Esophagus muscularis mucosa (tissue), 4 donors: ENCODE measurements at regions not wholly inside any gene's neighbourhood (a gene's known extent, or its start where the extent isn't known, plus 50 kb on each side); places are given as distances from the start of the nearest gene placed in this dataset.

Experiments
- DNase-seq: peaks from one replicate; pipeline ENCODE4 v3.0.0-alpha.2; 2017; ENCODE audit errors: extremely low spot score
- H3K27ac ChIP-seq, 4 donors: fragments of 200-600 bp; sonication (generic); replicated peaks in 1 of 4; 1 replicate in 3 of 4; 2 replicates in 1 of 4; pipeline ENCODE4 v1.5.1; 2016 to 2019; ENCODE audit warnings: mild to moderate bottlenecking in 1 of 4
- H3K27me3 ChIP-seq, 4 donors: fragments of 200-600 bp; sonication (generic); one replicate each; pipeline versions ENCODE4 v1.5.1 to v1.6.0; 2016 to 2019
- H3K36me3 ChIP-seq, 4 donors: fragments of 200-600 bp; sonication (generic); one replicate each; pipeline ENCODE4 v1.5.1; 2016 to 2019
- H3K4me1 ChIP-seq, 4 donors: fragments of 200-600 bp; sonication (generic); one replicate each; pipeline ENCODE4 v1.5.1; 2016 to 2019
- H3K4me3 ChIP-seq, 4 donors: fragments of 200-600 bp; sonication (generic); 1 replicate in 2 of 4; 2 replicates in 2 of 4; pipeline ENCODE4 v1.5.1; 2016 to 2019; ENCODE audit warnings: mild to moderate bottlenecking in 4 of 4, moderate library complexity in 1 of 4
- H3K9me3 ChIP-seq, 4 donors: fragments of 200-600 bp; sonication (generic); 1 replicate in 3 of 4; 2 replicates in 1 of 4; pipeline ENCODE4 v1.5.1; 2016 to 2019
- CTCF ChIP-seq, 3 experiments: fragments of 200-600 bp in 2 of 3; fragments of 450-650 bp in 1 of 3; sonication (generic) in 2 of 3; IDR thresholded peaks; one replicate each; pipeline ENCODE4 v1.5.1; 2017 to 2019; ENCODE audit warnings: antibody characterized with exemption in 3 of 3, mild to moderate bottlenecking in 2 of 3, moderate library complexity in 1 of 3
- EP300 ChIP-seq: sonication (generic); formaldehyde crosslinking; IDR thresholded peaks from one replicate; pipeline ENCODE4 v1.6.1; 2017; ENCODE audit warnings: antibody characterized with exemption
- POLR2A ChIP-seq: fragments of 450-650 bp; IDR thresholded peaks from one replicate; pipeline ENCODE4 v1.6.1; 2017; ENCODE audit warnings: antibody characterized with exemption, moderate library complexity, mild to moderate bottlenecking, low read depth
- POLR2AphosphoS5 ChIP-seq, 2 donors: sonication (generic); formaldehyde crosslinking; IDR thresholded peaks; one replicate each; pipeline ENCODE4 v1.6.1; 2017; ENCODE audit warnings: antibody characterized with exemption in 2 of 2
- WGBS: methylation state at CpG from one replicate; pipeline ENCODE4 v1.1.5; 2018; 5-methylcytosine and 5-hydroxymethylcytosine counted together
- intact Hi-C: fragments of 100-400 bp; cut with DNase I; formaldehyde crosslinking; loops from one replicate; pipeline ENCODE4 v1.15.1; 2023

- H3K4me3 ChIP-seq, result no peak overlapping the region
- TF ChIP-seq POLR2A (no peak), CTCF (IDR thresholded peaks at IDR 0.05) (no peak), POLR2AphosphoS5 (IDR thresholded peaks at IDR 0.05) (no peak), EP300 (no peak)
- peaks cover 0 to 9% (median 0%) of the 10 kb centered on the region in 4 donors for H3K4me1 ChIP-seq
- H3K36me3 ChIP-seq, result no peaks in the 10 kb centered on the region
- 84% methylated on average over 23 of the region's 31 CpGs for WGBS
- H3K27me3 ChIP-seq, result peaks cover 0 to 54% (median 0%) of the 10 kb centered on the region in 4 donors
- no peak for DNase-seq
- H3K27ac ChIP-seq, result no peak overlapping the region
- H3K9me3 ChIP-seq, result no peaks in the 10 kb centered on the region
- intact Hi-C loops, result no loop called here
Measured at GRCh38 chr16:86987746-86988670, 329.2 kb downstream of the C16orf95 start.

GRCh38 chr16:86988920-86989696, 328.1 kb downstream of the C16orf95 start:
- H3K9me3 ChIP-seq, result no peaks in the 10 kb centered on the region
- peaks cover 0 to 65% (median 0%) of the 10 kb centered on the region in 4 donors for H3K27me3 ChIP-seq
- H3K36me3 ChIP-seq, result no peaks in the 10 kb centered on the region
- peaks cover 0 to 9% (median 0%) of the 10 kb centered on the region in 4 donors for H3K4me1 ChIP-seq
- no peak overlapping the region for H3K27ac ChIP-seq
- intact Hi-C loops, result no loop called here
- H3K4me3 ChIP-seq, result no peak overlapping the region
- DNase-seq, result no peak
- WGBS, result 79% methylated on average over 20 of the region's 25 CpGs
- no peak for TF ChIP-seq EP300
- TF ChIP-seq POLR2A, result no peak
- TF ChIP-seq POLR2AphosphoS5 (IDR thresholded peaks at IDR 0.05), result no peak
- no peak for TF ChIP-seq CTCF (IDR thresholded peaks at IDR 0.05)

GRCh38 chr16:86990451-86990850, 326.7 kb downstream of the C16orf95 start:
- H3K36me3 ChIP-seq, result no peaks in the 10 kb centered on the region
- H3K4me1 ChIP-seq, result peaks cover 0 to 7% (median 3%) of the 10 kb centered on the region in 4 donors
- TF ChIP-seq CTCF (IDR thresholded peaks at IDR 0.05) (no peak), POLR2AphosphoS5 (IDR thresholded peaks at IDR 0.05) (no peak), EP300 (no peak), POLR2A (no peak)
- H3K9me3 ChIP-seq, result no peaks in the 10 kb centered on the region
- 65% methylated on average over 9 of the region's 9 CpGs for WGBS
- no peak overlapping the region for H3K4me3 ChIP-seq
- no peak overlapping the region for H3K27ac ChIP-seq
- no peak for DNase-seq
- H3K27me3 ChIP-seq, result peaks cover 0 to 78% (median 0%) of the 10 kb centered on the region in 4 donors
- intact Hi-C loops, result no loop called here

GRCh38 chr16:86991679-86992078, 325.5 kb downstream of the C16orf95 start:
- H3K27ac ChIP-seq, result no peak overlapping the region
- H3K36me3 ChIP-seq, result no peaks in the 10 kb centered on the region
- 61% methylated on average over 4 of the region's 4 CpGs for WGBS
- intact Hi-C loops, result no loop called here
- H3K4me1 ChIP-seq, result peaks cover 0 to 6% (median 3%) of the 10 kb centered on the region in 4 donors
- H3K9me3 ChIP-seq, result no peaks in the 10 kb centered on the region
- H3K27me3 ChIP-seq, result peaks cover 0 to 91% (median 0%) of the 10 kb centered on the region in 4 donors
- no peak for DNase-seq
- TF ChIP-seq POLR2A, result no peak
- no peak for TF ChIP-seq EP300
- no peak for TF ChIP-seq CTCF (IDR thresholded peaks at IDR 0.05)
- no peak for TF ChIP-seq POLR2AphosphoS5 (IDR thresholded peaks at IDR 0.05)
- no peak overlapping the region for H3K4me3 ChIP-seq
